K562 (cell line): ENCODE measurements at regions not wholly inside any gene's neighbourhood (a gene's known extent, or its start where the extent isn't known, plus 50 kb on each side); places are given as distances from the start of the nearest gene placed in this dataset.

ENCODE experiments used
- JUN ChIP-seq, 2 experiments: sonication (generic) in 1 of 2; formaldehyde crosslinking in 1 of 2; IDR thresholded peaks; 2 replicates each; pipeline versions ENCODE4 v1.6.1 to v1.8.0; 2012 to 2022; ENCODE audit warnings: borderline replicate concordance in 2 of 2, mild to moderate bottlenecking in 2 of 2, improper control_type of control experiment in 1 of 2, low read depth in 1 of 2, low read length in 1 of 2, missing genetic modification reagents in 1 of 2
- POLR2A ChIP-seq: fragments of 450-650 bp; conservative IDR thresholded peaks from 2 replicates; pipeline ENCODE4 v1.6.1; 2016
- PRPF4 ChIP-seq: fragments of 200-400 bp; formaldehyde crosslinking; IDR thresholded peaks from one replicate; pipeline ENCODE4 v1.6.1; 2017; ENCODE audit warnings: low read length, low read depth, mild to moderate bottlenecking; ENCODE audit not compliant: insufficient read depth, poor library complexity, severe bottlenecking
- SIX5 ChIP-seq, 2 experiments: IDR thresholded peaks; 2 replicates each; pipeline ENCODE4 v1.6.1; 2011; ENCODE audit warnings: low read length in 2 of 2, borderline replicate concordance in 1 of 2, low read depth in 1 of 2, mild to moderate bottlenecking in 1 of 2, moderate library complexity in 1 of 2; ENCODE audit not compliant: insufficient read depth in 1 of 2
- SMARCC2 ChIP-seq: fragments of 450-650 bp; IDR thresholded peaks from 2 replicates; pipeline ENCODE4 v1.6.1; 2017; ENCODE audit warnings: antibody characterized with exemption, moderate library complexity, mild to moderate bottlenecking, low read depth
- TCF7L2 ChIP-seq: fragments of 150-350 bp; IDR thresholded peaks from 2 replicates; pipeline ENCODE4 v1.6.1; 2016; ENCODE audit warnings: low read depth, mild to moderate bottlenecking, low read length, moderate library complexity
- ZKSCAN1 ChIP-seq: fragments of 150-350 bp; IDR thresholded peaks from 2 replicates; pipeline ENCODE4 v1.6.1; 2016; ENCODE audit warnings: low read depth, low read length
- TF ChIP-seq, protein P1 (sequence below), 3 experiments: IDR thresholded peaks in 2 of 3; conservative IDR thresholded peaks in 1 of 3; 2 replicates each; pipeline ENCODE4 v1.5.1; 2011 to 2012; ENCODE audit warnings: low read length in 3 of 3, mild to moderate bottlenecking in 3 of 3, control low read depth in 2 of 3, improper control_type of control experiment in 1 of 3, inconsistent platforms in 1 of 3, low read depth in 1 of 3, mixed read lengths in 1 of 3, moderate library complexity in 1 of 3; ENCODE audit not compliant: insufficient read depth in 2 of 3

DNA sequence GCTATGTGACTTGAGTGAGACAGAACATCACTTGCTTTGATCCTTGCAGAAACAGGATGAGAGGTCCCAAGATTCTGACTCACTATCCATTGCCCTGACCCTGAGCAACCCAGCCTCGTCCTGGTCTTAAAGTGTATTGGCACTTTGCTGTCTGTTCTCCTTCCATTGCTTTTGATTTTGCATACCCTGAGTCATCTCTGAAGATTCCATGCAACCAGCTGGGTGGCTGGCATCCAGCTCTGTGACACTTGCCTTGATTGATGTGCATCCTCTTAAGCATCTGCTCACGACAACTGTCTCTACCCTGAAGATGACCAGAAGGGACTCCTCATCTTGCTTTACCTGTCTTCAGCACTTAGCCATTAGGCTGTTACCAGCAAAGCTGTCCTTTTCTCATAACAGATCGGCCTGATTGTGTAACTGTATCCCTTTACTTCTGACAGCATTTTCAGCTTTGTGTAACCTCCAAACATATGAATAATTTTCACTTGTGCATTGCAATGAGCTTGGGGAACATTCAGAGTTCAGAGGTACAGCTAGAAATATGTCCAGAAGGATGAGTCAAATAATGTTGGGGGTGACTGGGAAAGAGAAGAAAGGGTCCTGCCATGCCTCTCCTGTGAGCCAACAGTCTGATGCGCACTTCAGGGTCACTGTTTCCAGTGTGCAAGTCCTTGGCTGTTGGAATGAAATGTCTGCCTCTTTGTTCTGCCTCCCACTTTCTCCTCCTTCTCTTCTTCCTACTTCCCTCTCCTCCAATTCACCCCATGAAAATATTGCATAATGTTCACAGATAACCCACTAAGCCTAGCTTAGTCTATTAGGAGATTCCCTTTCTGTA, 249.7 kb upstream of the OSR1 start:
- no peak for TF ChIP-seq PRPF4
- TF ChIP-seq, protein P1, sequence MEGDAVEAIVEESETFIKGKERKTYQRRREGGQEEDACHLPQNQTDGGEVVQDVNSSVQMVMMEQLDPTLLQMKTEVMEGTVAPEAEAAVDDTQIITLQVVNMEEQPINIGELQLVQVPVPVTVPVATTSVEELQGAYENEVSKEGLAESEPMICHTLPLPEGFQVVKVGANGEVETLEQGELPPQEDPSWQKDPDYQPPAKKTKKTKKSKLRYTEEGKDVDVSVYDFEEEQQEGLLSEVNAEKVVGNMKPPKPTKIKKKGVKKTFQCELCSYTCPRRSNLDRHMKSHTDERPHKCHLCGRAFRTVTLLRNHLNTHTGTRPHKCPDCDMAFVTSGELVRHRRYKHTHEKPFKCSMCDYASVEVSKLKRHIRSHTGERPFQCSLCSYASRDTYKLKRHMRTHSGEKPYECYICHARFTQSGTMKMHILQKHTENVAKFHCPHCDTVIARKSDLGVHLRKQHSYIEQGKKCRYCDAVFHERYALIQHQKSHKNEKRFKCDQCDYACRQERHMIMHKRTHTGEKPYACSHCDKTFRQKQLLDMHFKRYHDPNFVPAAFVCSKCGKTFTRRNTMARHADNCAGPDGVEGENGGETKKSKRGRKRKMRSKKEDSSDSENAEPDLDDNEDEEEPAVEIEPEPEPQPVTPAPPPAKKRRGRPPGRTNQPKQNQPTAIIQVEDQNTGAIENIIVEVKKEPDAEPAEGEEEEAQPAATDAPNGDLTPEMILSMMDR (IDR thresholded peaks at IDR 0.05 in 2 of 3, conservative IDR thresholded peaks at IDR 0.05 in 1 of 3; ENCODE audit: insufficient read depth in 2 of 3, low read depth in 1 of 3, low read length in 3 of 3): no peak
- no peak for TF ChIP-seq SMARCC2
- TF ChIP-seq TCF7L2: no peak
- no peak for TF ChIP-seq ZKSCAN1
- TF ChIP-seq POLR2A: no peak
- no peak for TF ChIP-seq SIX5 (IDR thresholded peaks at IDR 0.05; ENCODE audit: borderline replicate concordance in 1 of 2, insufficient read depth in 1 of 2, low read depth in 1 of 2, low read length in 2 of 2)
- TF ChIP-seq JUN (IDR thresholded peaks at IDR 0.05; ENCODE audit: borderline replicate concordance, low read depth, low read length): no peak
- TF ChIP-seq JUN (CRISPR knock-in tag; IDR thresholded peaks at IDR 0.05; ENCODE audit: borderline replicate concordance): no peak
